H9 (cell line): ENCODE measurements at regions not wholly inside any gene's neighbourhood (a gene's known extent, or its start where the extent isn't known, plus 50 kb on each side); places are given as distances from the start of the nearest gene placed in this dataset.

ENCODE experiments used
- DNase-seq: peaks from one replicate; pipeline ENCODE4 v3.0.0-alpha.2; 2017
- H2AFZ ChIP-seq: one replicate; pipeline ENCODE4 v1.6.1; 2013; ENCODE audit warnings: mild to moderate bottlenecking, low read length, control low read depth, moderate library complexity
- H2AK5ac ChIP-seq: 2 replicates; pipeline ENCODE4 v1.6.1; 2013; ENCODE audit warnings: low read length, control low read depth, mixed read lengths; ENCODE audit not compliant: insufficient read length
- H2BK120ac ChIP-seq: one replicate; pipeline ENCODE4 v1.6.1; 2013; ENCODE audit warnings: low read depth, mild to moderate bottlenecking, low read length, control low read depth, inconsistent platforms; ENCODE audit not compliant: poor library complexity, severe bottlenecking
- H2BK12ac ChIP-seq: 2 replicates; pipeline ENCODE4 v1.6.1; 2013; ENCODE audit warnings: low read length, control low read depth, mixed read lengths, low read depth; ENCODE audit not compliant: insufficient read length
- H2BK15ac ChIP-seq: 2 replicates; pipeline ENCODE4 v1.6.1; 2013; ENCODE audit warnings: low read depth, low read length, control low read depth
- H2BK20ac ChIP-seq: one replicate; pipeline ENCODE4 v1.6.1; 2013; ENCODE audit warnings: low read depth, mild to moderate bottlenecking, low read length, control low read depth, inconsistent platforms; ENCODE audit not compliant: poor library complexity, severe bottlenecking
- H2BK5ac ChIP-seq: 2 replicates; pipeline ENCODE4 v1.6.1; 2013; ENCODE audit warnings: low read length, control low read depth, mixed read lengths; ENCODE audit not compliant: insufficient read length
- H3K14ac ChIP-seq: 2 replicates; pipeline ENCODE4 v1.6.1; 2013; ENCODE audit warnings: low read length, control low read depth; ENCODE audit not compliant: insufficient read depth
- H3K18ac ChIP-seq: 2 replicates; pipeline ENCODE4 v1.6.1; 2013; ENCODE audit warnings: low read depth, mild to moderate bottlenecking, mixed read lengths, low read length, control low read depth; ENCODE audit not compliant: insufficient read length
- H3K23ac ChIP-seq: 2 replicates; pipeline ENCODE4 v1.6.1; 2013; ENCODE audit warnings: low read length, control low read depth, mixed read lengths, low read depth; ENCODE audit not compliant: insufficient read length
- H3K23me2 ChIP-seq: 2 replicates; pipeline ENCODE4 v1.6.1; 2013; ENCODE audit warnings: low read depth, mild to moderate bottlenecking, mixed read lengths, low read length, control low read depth; ENCODE audit not compliant: insufficient read length, poor library complexity, severe bottlenecking
- H3K27ac ChIP-seq: 2 replicates; pipeline ENCODE4 v1.5.1; 2013; ENCODE audit warnings: low read length, control low read depth, mixed read lengths, low read depth; ENCODE audit not compliant: insufficient read length
- H3K27me3 ChIP-seq: 2 replicates; pipeline ENCODE4 v1.6.1; 2013; ENCODE audit warnings: low read length, control low read depth, inconsistent platforms; ENCODE audit not compliant: insufficient read depth
- H3K4ac ChIP-seq: 2 replicates; pipeline ENCODE4 v1.6.1; 2013; ENCODE audit warnings: low read depth, mild to moderate bottlenecking, control low read depth, inconsistent platforms, low read length, moderate library complexity
- H3K4me1 ChIP-seq: 2 replicates; pipeline ENCODE4 v1.6.1; 2013; ENCODE audit warnings: low read length, control low read depth, inconsistent platforms; ENCODE audit not compliant: insufficient read depth
- H3K4me2 ChIP-seq: 2 replicates; pipeline ENCODE4 v1.6.1; 2013; ENCODE audit warnings: low read length, control low read depth, mixed read lengths; ENCODE audit not compliant: insufficient read length, insufficient read depth
- H3K56ac ChIP-seq: 2 replicates; pipeline ENCODE4 v1.6.1; 2013; ENCODE audit warnings: low read depth, mild to moderate bottlenecking, mixed read lengths, low read length, control low read depth; ENCODE audit not compliant: insufficient read length
- H3K79me1 ChIP-seq: 2 replicates; pipeline ENCODE4 v1.6.1; 2013; ENCODE audit warnings: low read depth, mild to moderate bottlenecking, moderate library complexity, low read length, control low read depth, inconsistent platforms; ENCODE audit not compliant: insufficient read depth, poor library complexity, severe bottlenecking
- H3K79me2 ChIP-seq: 2 replicates; pipeline ENCODE4 v1.6.1; 2013; ENCODE audit warnings: low read length, control low read depth, inconsistent platforms; ENCODE audit not compliant: insufficient read depth
- H3K9ac ChIP-seq: 2 replicates; pipeline ENCODE4 v1.6.1; 2013; ENCODE audit warnings: low read length, control low read depth, mixed read lengths; ENCODE audit not compliant: insufficient read length; ENCODE audit errors: extremely low read depth
- H3K9me3 ChIP-seq: one replicate; pipeline ENCODE4 v1.6.1; 2013; ENCODE audit warnings: low read depth, low read length, inconsistent platforms; ENCODE audit not compliant: control insufficient read depth
- H3T11ph ChIP-seq: one replicate; pipeline ENCODE4 v1.6.1; 2013; ENCODE audit warnings: mild to moderate bottlenecking, low read length, control low read depth, inconsistent platforms
- H4K20me1 ChIP-seq: one replicate; pipeline ENCODE4 v1.6.1; 2013; ENCODE audit not compliant: control insufficient read depth, insufficient read length, insufficient read depth
- H4K5ac ChIP-seq: 2 replicates; pipeline ENCODE4 v1.6.1; 2013; ENCODE audit warnings: low read depth, mild to moderate bottlenecking, mixed read lengths, low read length, control low read depth; ENCODE audit not compliant: insufficient read length
- H4K8ac ChIP-seq: replicated peaks from 2 replicates; pipeline ENCODE4 v1.6.1; 2013; ENCODE audit warnings: low read length, control low read depth, mixed read lengths, low read depth; ENCODE audit not compliant: insufficient read length
- H4K91ac ChIP-seq: 2 replicates; pipeline ENCODE4 v1.6.1; 2013; ENCODE audit warnings: low read depth, mild to moderate bottlenecking, moderate library complexity, mixed read lengths, low read length, control low read depth; ENCODE audit not compliant: insufficient read length
- H3K27ac Mint-ChIP-seq, 3 experiments: 2 replicates in 2 of 3; 3 replicates in 1 of 3; pipeline ENCODE4 v1.8.0; 2020 to 2021; ENCODE audit warnings: mixed read lengths in 3 of 3, mild to moderate bottlenecking in 1 of 3, moderate library complexity in 1 of 3
- H3K27me3 Mint-ChIP-seq: 2 replicates; pipeline ENCODE4 v1.8.0; 2021; ENCODE audit warnings: low read depth, mild to moderate bottlenecking, moderate library complexity, mixed read lengths
- H3K36me3 Mint-ChIP-seq, 3 experiments: 2 replicates in 2 of 3; 3 replicates in 1 of 3; pipeline ENCODE4 v1.8.0; 2020 to 2021; ENCODE audit warnings: low read depth in 3 of 3, mixed read lengths in 3 of 3; ENCODE audit not compliant: insufficient read depth in 1 of 3
- H3K4me1 Mint-ChIP-seq, 2 experiments: 2 replicates each; pipeline ENCODE4 v1.8.0; 2020; ENCODE audit warnings: mixed read lengths in 2 of 2
- H3K4me3 Mint-ChIP-seq, 2 experiments: 2 replicates in 1 of 2; 3 replicates in 1 of 2; pipeline ENCODE4 v1.8.0; 2020 to 2021; ENCODE audit warnings: mild to moderate bottlenecking in 2 of 2, mixed read lengths in 2 of 2, moderate library complexity in 1 of 2
- H3K9me3 Mint-ChIP-seq, 2 experiments: 2 replicates in 1 of 2; 3 replicates in 1 of 2; pipeline ENCODE4 v1.8.0; 2020; ENCODE audit warnings: mild to moderate bottlenecking in 2 of 2, mixed read lengths in 2 of 2, moderate library complexity in 1 of 2
- CTCF ChIP-seq: fragments of 200-600 bp; sonication (generic); conservative IDR thresholded peaks from 3 replicates; pipeline ENCODE4 v1.8.0; 2021; ENCODE audit warnings: antibody characterized with exemption, mild to moderate bottlenecking
- WGBS: extraction: QIAGEN DNeasy Blood & Tissue Kit; methylation state at CpG from one replicate; pipeline ENCODE4 v1.1.7; 2013; ENCODE audit warnings: missing lambda C conversion rate, low lambda C conversion rate, mixed read lengths; ENCODE audit not compliant: insufficient read length; ENCODE audit errors: extremely low coverage; 5-methylcytosine and 5-hydroxymethylcytosine counted together

GRCh38 chr9:126173929-126174328 lies 152.7 kb upstream of the MVB12B start:
- Histone ChIP-seq H3K4me1 (no peaks in the 10 kb centered on the region), H2BK12ac (no peak overlapping the region), H2AFZ (no peak overlapping the region), H2BK5ac (no peak overlapping the region), H3K27me3 (no peaks in the 10 kb centered on the region), H3K18ac (no peak overlapping the region), H3K79me1 (no peaks in the 10 kb centered on the region), H3K4ac (no peak overlapping the region), H3K14ac (no peak overlapping the region), H2BK120ac (no peak overlapping the region), H3K9me3 (no peaks in the 10 kb centered on the region), H3K56ac (no peak overlapping the region), H3K4me2 (no peak overlapping the region), H2BK15ac (no peak overlapping the region), H3K79me2 (no peaks in the 10 kb centered on the region), H4K5ac (no peak overlapping the region), H4K20me1 (no peaks in the 10 kb centered on the region), H4K91ac (no peak overlapping the region), H3K23me2 (no peaks in the 10 kb centered on the region), H3K23ac (no peak overlapping the region), H2AK5ac (no peak overlapping the region), H4K8ac (no peak overlapping the region), H3K9ac (no peak overlapping the region), H3K27ac (no peak overlapping the region), H2BK20ac (no peak overlapping the region), H3T11ph (no peak overlapping the region)
- TF ChIP-seq CTCF = no peak
- Mint-ChIP-seq H3K27ac (no peak overlapping the region), H3K4me1 (no peaks in the 10 kb centered on the region), H3K27me3 (peaks cover 18% of the 10 kb centered on the region), H3K36me3 (no peaks in the 10 kb centered on the region), H3K9me3 (peaks cover 0 to 10% of the 10 kb centered on the region in 2 experiments; a peak in 4 of 5 replicates), H3K4me3 (no peak overlapping the region)
- no peak for DNase-seq
- no CpG with 5 or more reads among the region's 4 CpGs for WGBS
